Eye (tissue), 1 donor: ENCODE measurements at regions not wholly inside any gene's neighbourhood (a gene's known extent, or its start where the extent isn't known, plus 50 kb on each side); places are given as distances from the start of the nearest gene placed in this dataset.
A peak's percentile ranks its signal among the peaks of the same experiment; 100 is the strongest.
"Not testable (repeated sequence)": the region's sequence is repeated elsewhere in the genome, so short reads cannot be mapped to it uniquely, and the experiment has no call there.

Experiments used
- DNase-seq: peaks from one replicate; pipeline ENCODE4 v3.0.0-alpha.2; 2015

DNA sequence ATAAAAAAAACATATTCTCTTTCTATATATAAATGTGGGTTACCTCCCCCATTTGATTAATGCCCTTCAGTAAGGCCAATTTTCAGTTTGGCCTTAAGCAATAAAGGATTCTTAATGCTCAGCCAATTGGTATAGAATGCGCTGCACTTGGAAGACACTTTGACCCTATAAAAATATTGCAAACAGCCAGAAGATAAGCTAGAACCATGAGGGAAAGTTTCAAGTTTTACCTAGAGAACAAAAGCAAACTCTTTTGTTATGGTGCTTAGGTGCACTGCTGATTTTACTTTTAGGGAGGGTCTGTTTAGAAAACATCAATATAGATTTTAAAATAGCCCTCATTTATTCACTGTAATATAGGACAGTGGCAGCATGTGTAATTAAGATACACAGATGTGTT, 251.6 kb upstream of the SLC16A7 start:
- no peak for DNase-seq

DNA sequence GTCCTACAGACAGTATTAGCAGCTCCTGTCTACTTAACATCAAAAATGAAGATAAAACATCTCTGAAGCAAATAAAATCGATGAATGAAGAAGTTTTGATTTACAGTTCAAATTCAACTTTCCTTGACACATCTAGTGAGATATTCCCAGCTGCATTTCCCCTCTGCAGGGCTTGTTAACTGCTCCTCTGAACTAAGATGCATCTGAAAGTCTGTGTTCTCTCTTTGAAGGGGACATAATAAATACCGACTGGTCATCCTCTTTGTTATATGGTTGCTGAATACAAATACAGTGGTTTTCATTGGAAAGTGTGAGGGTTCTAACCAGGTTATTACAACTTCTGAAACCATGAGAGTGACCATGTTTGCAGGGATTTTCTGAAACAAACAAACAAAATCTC, 266.4 kb upstream of the SLC16A7 start:
- DNase-seq: peak; percentile 16

GRCh38 chr12:59328395-59329075, 267.3 kb upstream of the SLC16A7 start:
- not testable (repeated sequence) for DNase-seq

GRCh38 chr12:59326457-59326856, 269.4 kb upstream of the SLC16A7 start:
- not testable (repeated sequence) for DNase-seq

GRCh38 chr12:59322473-59322872, 273.4 kb upstream of the SLC16A7 start:
- peak; percentile 23 for DNase-seq

GRCh38 chr12:59321278-59321677, 274.6 kb upstream of the SLC16A7 start:
- DNase-seq: no peak

GRCh38 chr12:59320112-59320511, 275.7 kb upstream of the SLC16A7 start:
- DNase-seq: no peak

GRCh38 chr12:59318940-59319339, 276.9 kb upstream of the SLC16A7 start:
- DNase-seq: no peak

- no peak for DNase-seq
Measured at GRCh38 chr12:59317598-59317997, 278.2 kb upstream of the SLC16A7 start.

- DNase-seq: no peak
Measured at GRCh38 chr12:59316938-59317337, 278.9 kb upstream of the SLC16A7 start.

- not testable (repeated sequence) for DNase-seq
Measured at GRCh38 chr12:59316354-59316753, 279.5 kb upstream of the SLC16A7 start.

GRCh38 chr12:59314209-59314608, 281.6 kb upstream of the SLC16A7 start:
- no peak for DNase-seq

GRCh38 chr12:59304077-59304721, 291.6 kb upstream of the SLC16A7 start:
- no peak for DNase-seq

DNA sequence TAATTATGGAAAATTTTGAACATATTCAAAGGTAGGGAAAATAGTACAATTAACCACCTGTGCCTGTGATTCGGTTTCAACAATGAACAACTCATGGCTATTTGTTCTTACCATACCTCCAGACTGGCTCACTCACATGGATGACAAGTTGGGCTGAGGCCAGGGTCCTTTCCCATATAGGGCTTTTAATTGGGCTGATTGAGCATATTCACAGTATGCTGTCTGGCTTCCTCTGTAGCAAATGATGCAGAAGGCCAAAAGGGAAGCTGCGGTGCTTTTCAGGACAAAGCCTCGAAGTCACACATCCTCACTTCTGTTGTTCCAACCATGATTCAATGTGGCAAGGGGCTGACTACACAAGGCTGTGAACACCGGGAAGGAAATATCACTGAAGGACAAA, 297.5 kb upstream of the SLC16A7 start:
- peak; percentile 77 for DNase-seq

DNA sequence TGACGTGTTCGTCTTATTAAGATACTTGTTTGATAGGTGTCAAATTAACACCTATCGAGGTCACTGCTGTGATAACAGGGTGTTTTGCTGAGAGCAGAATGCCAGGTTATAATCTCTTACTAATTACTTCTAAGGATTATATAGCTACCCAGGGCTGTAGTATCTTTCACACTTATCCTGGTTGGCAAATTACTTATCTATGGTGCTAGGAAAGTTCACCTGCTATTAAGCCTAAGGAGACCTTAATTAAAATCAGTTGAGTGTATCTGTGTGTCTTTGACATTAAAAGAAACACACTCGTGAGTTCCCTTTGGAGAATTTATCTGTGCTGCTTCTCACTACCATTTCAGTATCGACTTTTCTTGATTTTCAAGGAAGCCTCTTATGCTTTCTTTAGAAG, 301.6 kb upstream of the SLC16A7 start:
- DNase-seq: no peak

DNA sequence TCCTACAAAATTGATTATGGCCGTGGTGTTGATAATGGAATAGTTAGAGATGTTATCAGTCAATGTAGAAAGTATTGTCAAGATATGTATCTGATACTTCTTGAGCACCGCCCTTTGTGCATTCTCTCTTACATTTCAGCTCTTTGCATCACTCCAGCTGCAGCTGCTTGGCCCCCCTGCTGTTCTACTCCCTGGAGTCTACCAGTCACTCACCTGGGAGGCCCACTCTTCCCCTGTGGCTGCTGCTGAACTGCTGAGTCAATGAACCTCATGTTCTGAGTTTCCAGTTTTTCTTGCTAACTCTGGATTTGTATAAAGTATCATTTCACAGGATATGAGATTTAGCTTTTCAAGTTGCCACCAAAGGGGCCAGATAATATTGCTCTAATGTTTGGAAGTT, 312.8 kb upstream of the SLC16A7 start:
- DNase-seq: no peak

- DNase-seq: not testable (repeated sequence)
Measured at GRCh38 chr12:59273561-59273960, 322.3 kb upstream of the SLC16A7 start.

GRCh38 chr12:59268295-59268809, 327.5 kb upstream of the SLC16A7 start:
- no peak for DNase-seq

GRCh38 chr12:59260202-59260601, 335.6 kb upstream of the SLC16A7 start:
- DNase-seq: no peak

DNA sequence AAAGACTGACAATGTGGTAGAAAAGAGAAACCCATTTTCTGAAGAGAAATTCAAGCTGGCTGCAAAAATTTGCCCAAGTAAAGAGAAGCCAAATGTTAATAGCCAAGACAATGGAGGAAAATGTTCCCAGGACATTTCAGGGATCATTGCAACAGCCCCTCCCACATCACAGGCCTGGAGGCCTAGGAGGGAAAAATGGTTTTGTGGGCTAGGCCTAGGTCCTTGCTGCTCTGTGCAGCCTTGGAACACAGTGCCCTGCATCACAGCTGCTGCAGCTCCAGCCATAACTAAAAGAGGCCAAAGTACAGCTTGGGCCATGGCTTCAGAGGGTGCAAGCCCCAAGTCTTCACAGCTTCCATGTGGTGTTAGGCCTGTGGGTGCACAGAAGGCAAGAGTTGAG, 332.4 kb upstream of the LRIG3 start:
- no peak for DNase-seq

DNA sequence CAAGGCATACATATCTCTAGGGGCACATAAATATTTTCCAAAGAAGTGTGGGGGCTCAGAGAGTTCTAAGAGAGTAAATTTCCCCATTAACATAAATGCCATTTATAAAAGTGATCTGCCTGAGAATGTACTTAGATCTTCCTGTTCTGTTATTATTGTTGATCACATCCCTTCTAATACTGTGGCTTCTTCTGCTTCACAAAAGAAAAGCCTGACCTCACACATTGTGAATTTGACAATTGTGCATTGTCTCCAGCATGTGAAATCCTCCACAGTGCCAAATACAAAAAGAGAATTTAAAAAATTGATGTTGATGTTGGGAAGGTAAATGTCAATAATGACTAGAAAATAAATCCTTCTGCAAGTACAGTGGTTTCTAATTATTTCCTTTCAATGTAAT, 330.5 kb upstream of the LRIG3 start:
- DNase-seq: no peak

DNA sequence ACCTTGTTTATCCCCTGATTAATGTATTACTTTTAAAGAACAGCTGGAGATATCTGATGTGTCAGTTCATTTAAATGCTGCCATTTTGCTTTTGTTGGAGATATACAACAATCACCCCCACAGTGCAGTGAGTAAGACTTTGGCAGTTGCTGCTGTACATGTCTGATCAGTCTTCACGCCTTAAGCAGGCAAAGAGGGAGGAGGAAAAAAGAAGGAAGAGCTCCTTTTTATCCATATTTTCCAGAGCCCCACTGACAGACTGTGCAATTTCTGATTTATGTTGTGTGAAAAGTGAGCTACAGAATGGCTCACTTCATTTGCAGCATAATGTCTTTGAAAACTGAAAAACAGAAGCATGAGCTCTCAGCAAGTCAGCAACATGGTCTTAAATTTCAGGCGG, 319.7 kb upstream of the LRIG3 start:
- DNase-seq: no peak

- no peak for DNase-seq
Measured at GRCh38 chr12:59234391-59234790, 314.1 kb upstream of the LRIG3 start.

- DNase-seq: no peak
Measured at GRCh38 chr12:59230334-59230733, 310.0 kb upstream of the LRIG3 start.

DNA sequence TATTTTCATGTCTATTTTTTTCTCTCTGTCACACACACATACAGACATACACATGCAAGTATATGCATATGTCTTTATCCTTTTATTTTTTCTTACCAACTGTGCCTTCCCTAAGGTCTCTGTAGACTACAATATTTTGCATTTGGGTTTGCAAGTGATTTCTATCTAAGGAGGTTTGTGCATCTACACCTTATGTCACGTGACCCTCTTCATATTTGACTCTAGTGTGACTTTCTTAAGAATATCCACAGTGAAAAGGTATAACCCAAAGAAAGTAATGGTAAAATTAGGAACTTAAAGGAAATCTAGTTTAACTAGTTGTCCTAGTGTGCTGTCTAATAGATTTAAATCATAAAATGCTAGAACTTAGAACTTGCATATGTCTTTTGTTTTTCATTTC, 298.8 kb upstream of the LRIG3 start:
- DNase-seq: no peak
